ENCODE measurements at regions not wholly inside any gene's neighbourhood (a gene's known extent, or its start where the extent isn't known, plus 50 kb on each side); places are given as distances from the start of the nearest gene placed in this dataset.

- peak overlapping the region; percentile 24 for H3K4me3 ChIP-seq (ENCODE audit: low read depth, low read length)
- TF ChIP-seq CTCF (conservative IDR thresholded peaks at IDR 0.05; ENCODE audit: low read depth, low read length): no peak
- peak; percentile 88 for DNase-seq (ENCODE audit: low read depth)
These were observed 101.8 kb upstream of the MKLN1 start for GRCh38 chr7:131225619-131226513.

GRCh38 chr7:131226514-131226865, 101.2 kb upstream of the MKLN1 start:
- peak overlapping the region; percentile 24 for H3K4me3 ChIP-seq (ENCODE audit: low read depth, low read length)
- TF ChIP-seq CTCF (conservative IDR thresholded peaks at IDR 0.05; ENCODE audit: low read depth, low read length): no peak
- no peak for DNase-seq (ENCODE audit: low read depth)

GRCh38 chr7:131231381-131232220, 96.1 kb upstream of the MKLN1 start:
- no peak for DNase-seq (ENCODE audit: low read depth)
- no peak for TF ChIP-seq CTCF (conservative IDR thresholded peaks at IDR 0.05; ENCODE audit: low read depth, low read length)
- no peak overlapping the region for H3K4me3 ChIP-seq (ENCODE audit: low read depth, low read length)

- TF ChIP-seq CTCF (conservative IDR thresholded peaks at IDR 0.05; ENCODE audit: low read depth, low read length): no peak
- DNase-seq (ENCODE audit: low read depth): no peak
- H3K4me3 ChIP-seq (ENCODE audit: low read depth, low read length): no peak overlapping the region
These were observed 94.9 kb upstream of the MKLN1 start for GRCh38 chr7:131232768-131233167.

- no peak for DNase-seq (ENCODE audit: low read depth)
- no peak overlapping the region for H3K4me3 ChIP-seq (ENCODE audit: low read depth, low read length)
These were observed 94.5 kb upstream of the MKLN1 start for GRCh38 chr7:131233193-131233592.

More at GRCh38 chr7:131233193-131233592, 94.5 kb upstream of the MKLN1 start:
- TF ChIP-seq CTCF (conservative IDR thresholded peaks at IDR 0.05; ENCODE audit: low read depth, low read length): no peak

Data from epithelial cell of proximal tubule (primary cell).